Caco-2 (cell line): ENCODE measurements at regions not wholly inside any gene's neighbourhood (a gene's known extent, or its start where the extent isn't known, plus 50 kb on each side); places are given as distances from the start of the nearest gene placed in this dataset.

Source experiments
- BruUV-seq: library from RNA; stranded (reverse); fragments of 400-500 nt; replicated peaks from 2 replicates; lab custom pipeline; 2021; lab: Mats Ljungman, UMichigan
- CTCF ChIA-PET: fragments of 300-600 bp; sonication (Branson Sonifier 250); formaldehyde crosslinking; loops from one replicate; lab custom pipeline; 2022; ENCODE audit warnings: antibody characterized with exemption; lab: Charles Lee
- POLR2A ChIA-PET: fragments of 300-600 bp; sonication (Branson Sonifier 250); formaldehyde crosslinking; loops from one replicate; lab custom pipeline; 2022; ENCODE audit warnings: antibody characterized with exemption; lab: Charles Lee
- DNase-seq, 2 experiments: peaks; one replicate each; pipeline versions ENCODE4 v3.0.0 to v3.0.0-alpha.2; 2020 to 2022
- H3K27me3 ChIP-seq: replicated peaks from 2 replicates; pipeline ENCODE4 v1.6.0; 2011; ENCODE audit warnings: low read length; ENCODE audit not compliant: control insufficient read depth, insufficient read depth
- H3K36me3 ChIP-seq: 2 replicates; pipeline ENCODE4 v1.5.1; 2011; ENCODE audit warnings: low read length; ENCODE audit not compliant: control insufficient read depth, insufficient read depth
- H3K4me1 ChIP-seq: fragments of 250-450 bp; sonication (Bioruptor Pico); 2 replicates; pipeline ENCODE4 v1.5.1; 2020; ENCODE audit warnings: mild to moderate bottlenecking
- H3K4me3 ChIP-seq: 2 replicates; pipeline ENCODE4 v1.5.1; 2011; ENCODE audit warnings: low read depth, mild to moderate bottlenecking, control low read depth, low read length
- H3K9me3 ChIP-seq: fragments of 250-450 bp; sonication (Bioruptor Pico); 2 replicates; pipeline ENCODE4 v1.5.1; 2020; ENCODE audit warnings: mild to moderate bottlenecking, moderate library complexity
- H3K27ac Mint-ChIP-seq: one replicate; pipeline ENCODE4 v1.8.0; 2022; ENCODE audit warnings: mixed read lengths; ENCODE audit not compliant: unreplicated experiment
- H3K27me3 Mint-ChIP-seq: one replicate; pipeline ENCODE4 v1.8.0; 2022; ENCODE audit warnings: mixed read lengths; ENCODE audit not compliant: insufficient read depth, unreplicated experiment
- H3K36me3 Mint-ChIP-seq: one replicate; pipeline ENCODE4 v1.8.0; 2022; ENCODE audit warnings: mild to moderate bottlenecking, mixed read lengths; ENCODE audit not compliant: insufficient read depth, unreplicated experiment
- H3K4me1 Mint-ChIP-seq: one replicate; pipeline ENCODE4 v1.8.0; 2022; ENCODE audit warnings: low read depth, mixed read lengths; ENCODE audit not compliant: unreplicated experiment
- H3K4me3 Mint-ChIP-seq: one replicate; pipeline ENCODE4 v1.8.0; 2022; ENCODE audit warnings: mild to moderate bottlenecking, moderate library complexity, mixed read lengths; ENCODE audit not compliant: unreplicated experiment
- H3K9me3 Mint-ChIP-seq: one replicate; pipeline ENCODE4 v1.8.0; 2022; ENCODE audit warnings: mixed read lengths; ENCODE audit not compliant: unreplicated experiment
- CTCF ChIP-seq, 2 experiments: fragments of 200-600 bp in 1 of 2; IDR thresholded peaks; 1 replicate in 1 of 2; 2 replicates in 1 of 2; pipeline versions ENCODE4 v1.5.1 to v1.8.0; 2011 to 2022; ENCODE audit warnings: antibody characterized with exemption in 1 of 2, control low read depth in 1 of 2, inconsistent platforms in 1 of 2, low read depth in 1 of 2, low read length in 1 of 2, mild to moderate bottlenecking in 1 of 2, moderate library complexity in 1 of 2; ENCODE audit not compliant: insufficient read depth in 1 of 2, severe bottlenecking in 1 of 2, unreplicated experiment in 1 of 2
- intact Hi-C: fragments of 100-400 bp; cut with micrococcal nuclease; formaldehyde crosslinking; loops from one replicate; pipeline ENCODE4 v1.10.0; 2022; ENCODE audit not compliant: unreplicated experiment

GRCh38 chr2:226354434-226354833 lies 445.2 kb downstream of the IRS1 start:
- Mint-ChIP-seq H3K36me3 (no peaks in the 10 kb centered on the region), H3K4me1 (no peaks in the 10 kb centered on the region), H3K27me3 (no peaks in the 10 kb centered on the region), H3K9me3 (no peaks in the 10 kb centered on the region), H3K4me3 (no peak overlapping the region), H3K27ac (no peak overlapping the region)
- Histone ChIP-seq H3K4me3 (no peak overlapping the region), H3K4me1 (no peaks in the 10 kb centered on the region), H3K36me3 (no peaks in the 10 kb centered on the region), H3K27me3 (no peaks in the 10 kb centered on the region), H3K9me3 (no peaks in the 10 kb centered on the region)
- no peak for TF ChIP-seq CTCF (IDR thresholded peaks at IDR 0.05; ENCODE audit: insufficient read depth in 1 of 2, low read depth in 1 of 2, low read length in 1 of 2, severe bottlenecking in 1 of 2, unreplicated experiment in 1 of 2)
- intact Hi-C loops = no loop called here
- no peak for DNase-seq
- no TSS peak for BruUV-seq
- ChIA-PET POLR2A (no interaction called here), CTCF (no interaction called here)

GRCh38 chr2:226352941-226353560 lies 446.6 kb downstream of the IRS1 start:
- no peak overlapping the region for H3K4me3 ChIP-seq
- POLR2A ChIA-PET = no interaction called here
- no peaks in the 10 kb centered on the region for H3K36me3 Mint-ChIP-seq
- H3K4me1 Mint-ChIP-seq = no peaks in the 10 kb centered on the region
- H3K4me1 ChIP-seq = no peaks in the 10 kb centered on the region
- intact Hi-C loops = no loop called here
- no peaks in the 10 kb centered on the region for H3K9me3 ChIP-seq
- H3K27me3 ChIP-seq = no peaks in the 10 kb centered on the region
- no peaks in the 10 kb centered on the region for H3K9me3 Mint-ChIP-seq
- CTCF ChIA-PET = no interaction called here
- no peaks in the 10 kb centered on the region for H3K27me3 Mint-ChIP-seq
- no peaks in the 10 kb centered on the region for H3K36me3 ChIP-seq
- H3K27ac Mint-ChIP-seq = no peak overlapping the region
- H3K4me3 Mint-ChIP-seq = no peak overlapping the region
- BruUV-seq = no TSS peak
- DNase-seq = no peak
- TF ChIP-seq CTCF (IDR thresholded peaks at IDR 0.05; ENCODE audit: insufficient read depth in 1 of 2, low read depth in 1 of 2, low read length in 1 of 2, severe bottlenecking in 1 of 2, unreplicated experiment in 1 of 2) = no peak

- Histone ChIP-seq H3K36me3 (no peaks in the 10 kb centered on the region), H3K4me3 (no peak overlapping the region), H3K27me3 (no peaks in the 10 kb centered on the region), H3K9me3 (no peaks in the 10 kb centered on the region), H3K4me1 (no peaks in the 10 kb centered on the region)
- TF ChIP-seq CTCF (IDR thresholded peaks at IDR 0.05; ENCODE audit: insufficient read depth in 1 of 2, low read depth in 1 of 2, low read length in 1 of 2, severe bottlenecking in 1 of 2, unreplicated experiment in 1 of 2) = no peak
- Mint-ChIP-seq H3K27ac (no peak overlapping the region), H3K4me3 (no peak overlapping the region), H3K4me1 (no peaks in the 10 kb centered on the region), H3K27me3 (no peaks in the 10 kb centered on the region), H3K36me3 (no peaks in the 10 kb centered on the region), H3K9me3 (no peaks in the 10 kb centered on the region)
- CTCF ChIA-PET = no interaction called here
- no peak for DNase-seq
- POLR2A ChIA-PET = no interaction called here
- BruUV-seq = no TSS peak
- intact Hi-C loops = no loop called here
Observed at GRCh38 chr2:226351711-226352110, 447.9 kb downstream of the IRS1 start.
